Smooth muscle cell (in vitro differentiated cells): ENCODE measurements at regions not wholly inside any gene's neighbourhood (a gene's known extent, or its start where the extent isn't known, plus 50 kb on each side); places are given as distances from the start of the nearest gene placed in this dataset.

Source experiments
- DNase-seq: peaks from one replicate; lab custom pipeline; 2025; ENCODE audit not compliant: unreplicated experiment; lab: John Stamatoyannopoulos, UW
- H2AFZ ChIP-seq: fragments of 200-600 bp; sonication (generic); 2 replicates; pipeline ENCODE4 v1.6.0; 2016; ENCODE audit warnings: antibody characterized with exemption, low read depth, mild to moderate bottlenecking
- H3F3A ChIP-seq: fragments of 200-600 bp; sonication (generic); 2 replicates; pipeline ENCODE4 v1.6.0; 2017; ENCODE audit warnings: antibody characterized with exemption, low read depth
- H3K27ac ChIP-seq: fragments of 200-600 bp; sonication (generic); 2 replicates; pipeline ENCODE4 v1.5.1; 2016; ENCODE audit warnings: low read depth, mild to moderate bottlenecking
- H3K27me3 ChIP-seq: fragments of 200-600 bp; sonication (generic); 2 replicates; pipeline ENCODE4 v1.6.1; 2016; ENCODE audit warnings: low read depth, mild to moderate bottlenecking
- H3K36me3 ChIP-seq: fragments of 200-600 bp; sonication (generic); 2 replicates; pipeline ENCODE4 v1.5.1; 2016; ENCODE audit warnings: low read depth
- H3K4me1 ChIP-seq: fragments of 200-600 bp; sonication (generic); 2 replicates; pipeline ENCODE4 v1.5.1; 2016; ENCODE audit warnings: low read depth
- H3K4me2 ChIP-seq: fragments of 200-600 bp; sonication (generic); 2 replicates; pipeline ENCODE4 v1.6.0; 2016; ENCODE audit warnings: mild to moderate bottlenecking
- H3K4me3 ChIP-seq: fragments of 200-600 bp; sonication (generic); 2 replicates; pipeline ENCODE4 v1.5.1; 2016; ENCODE audit warnings: mild to moderate bottlenecking
- H3K79me2 ChIP-seq: fragments of 200-600 bp; sonication (generic); 2 replicates; pipeline ENCODE4 v1.6.0; 2016; ENCODE audit warnings: low read depth, mild to moderate bottlenecking
- H3K9ac ChIP-seq: fragments of 200-600 bp; sonication (generic); 2 replicates; pipeline ENCODE4 v1.6.0; 2016; ENCODE audit warnings: low read depth
- H3K9me3 ChIP-seq: fragments of 200-600 bp; sonication (generic); replicated peaks from 2 replicates; pipeline ENCODE4 v1.5.1; 2016; ENCODE audit warnings: low read depth
- H4K20me1 ChIP-seq: fragments of 200-600 bp; sonication (generic); 2 replicates; pipeline ENCODE4 v1.6.0; 2016; ENCODE audit warnings: low read depth
- WGBS: methylation state at CpG from one replicate; pipeline ENCODE4 v1.1.7; 2016; ENCODE audit warnings: low lambda C conversion rate; 5-methylcytosine and 5-hydroxymethylcytosine counted together
- TF ChIP-seq, protein P1 (sequence below): fragments of 200-600 bp; sonication (generic); IDR thresholded peaks from 2 replicates; pipeline ENCODE4 v1.5.1; 2017; ENCODE audit warnings: borderline replicate concordance, mild to moderate bottlenecking, antibody characterized with exemption; ENCODE audit not compliant: insufficient read depth, poor library complexity, severe bottlenecking

DNA sequence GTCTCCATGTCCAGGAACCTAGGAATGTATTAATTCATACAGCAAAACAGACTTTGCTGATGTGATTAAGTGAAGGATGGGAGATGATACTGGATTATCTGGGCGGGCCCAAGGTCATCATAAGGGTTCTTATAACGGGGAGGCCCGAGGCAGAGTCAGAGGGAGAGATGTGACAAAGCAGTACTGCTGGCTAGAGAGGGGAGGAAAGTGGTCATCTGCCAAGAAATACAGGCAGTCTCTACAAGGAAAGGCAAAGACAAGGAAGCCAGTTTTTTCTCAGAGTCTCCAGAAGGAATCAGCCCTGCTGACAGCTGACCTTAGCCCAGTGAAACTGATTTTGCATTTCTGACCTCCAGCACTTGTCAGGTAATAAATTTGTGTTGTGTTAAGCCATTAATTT is 66.2 kb upstream of the CORO2B start:
- 95% methylated on average over 3 of the region's 3 CpGs for WGBS
- no peaks in the 10 kb centered on the region for H3F3A ChIP-seq
- no peak overlapping the region for H2AFZ ChIP-seq
- H4K20me1 ChIP-seq = no peaks in the 10 kb centered on the region
- H3K27me3 ChIP-seq = no peaks in the 10 kb centered on the region
- no peaks in the 10 kb centered on the region for H3K9me3 ChIP-seq
- DNase-seq = no peak
- H3K36me3 ChIP-seq = no peaks in the 10 kb centered on the region
- H3K27ac ChIP-seq = no peak overlapping the region
- no peaks in the 10 kb centered on the region for H3K79me2 ChIP-seq
- TF ChIP-seq, protein P1, sequence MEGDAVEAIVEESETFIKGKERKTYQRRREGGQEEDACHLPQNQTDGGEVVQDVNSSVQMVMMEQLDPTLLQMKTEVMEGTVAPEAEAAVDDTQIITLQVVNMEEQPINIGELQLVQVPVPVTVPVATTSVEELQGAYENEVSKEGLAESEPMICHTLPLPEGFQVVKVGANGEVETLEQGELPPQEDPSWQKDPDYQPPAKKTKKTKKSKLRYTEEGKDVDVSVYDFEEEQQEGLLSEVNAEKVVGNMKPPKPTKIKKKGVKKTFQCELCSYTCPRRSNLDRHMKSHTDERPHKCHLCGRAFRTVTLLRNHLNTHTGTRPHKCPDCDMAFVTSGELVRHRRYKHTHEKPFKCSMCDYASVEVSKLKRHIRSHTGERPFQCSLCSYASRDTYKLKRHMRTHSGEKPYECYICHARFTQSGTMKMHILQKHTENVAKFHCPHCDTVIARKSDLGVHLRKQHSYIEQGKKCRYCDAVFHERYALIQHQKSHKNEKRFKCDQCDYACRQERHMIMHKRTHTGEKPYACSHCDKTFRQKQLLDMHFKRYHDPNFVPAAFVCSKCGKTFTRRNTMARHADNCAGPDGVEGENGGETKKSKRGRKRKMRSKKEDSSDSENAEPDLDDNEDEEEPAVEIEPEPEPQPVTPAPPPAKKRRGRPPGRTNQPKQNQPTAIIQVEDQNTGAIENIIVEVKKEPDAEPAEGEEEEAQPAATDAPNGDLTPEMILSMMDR = no peak
- H3K4me2 ChIP-seq = no peak overlapping the region
- H3K9ac ChIP-seq = no peak overlapping the region
- no peak overlapping the region for H3K4me3 ChIP-seq
- H3K4me1 ChIP-seq = peaks cover 8% of the 10 kb centered on the region

DNA sequence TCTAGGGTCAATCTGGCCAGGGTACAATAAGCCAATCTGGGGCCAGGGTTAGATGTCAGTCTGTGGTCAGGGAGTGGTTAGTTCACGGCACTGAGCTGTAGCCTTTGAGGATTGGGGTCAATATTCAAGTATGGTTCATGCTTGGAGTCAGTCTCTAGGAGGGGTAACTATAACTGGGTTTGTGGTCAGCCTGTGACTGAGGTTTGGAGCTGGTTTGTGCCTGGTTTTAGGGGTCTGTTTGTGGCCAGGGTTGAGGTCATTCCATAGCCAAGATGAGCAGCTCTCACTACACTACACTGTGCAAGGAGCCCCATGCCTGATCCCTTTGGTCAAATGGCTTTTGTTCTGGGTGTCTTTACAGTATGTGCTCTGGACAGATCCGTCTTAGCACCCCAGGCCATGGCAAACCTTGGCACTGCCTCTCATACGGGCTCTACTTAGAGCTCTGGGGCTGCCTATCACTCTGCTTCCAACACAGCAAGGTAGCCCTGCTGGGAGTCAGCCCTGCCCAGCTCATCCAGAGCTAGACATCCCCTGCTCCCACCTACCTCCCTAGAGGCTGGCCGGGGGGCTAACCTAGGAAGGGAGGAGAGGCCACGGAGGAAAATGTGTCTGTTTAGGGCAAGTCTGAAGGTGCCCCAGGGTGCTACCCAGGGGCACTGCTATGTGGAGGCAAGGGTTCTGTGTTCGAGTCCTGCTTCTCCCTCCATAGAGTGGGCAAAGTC is 63.3 kb upstream of the CORO2B start:
- Histone ChIP-seq H2AFZ (no peak overlapping the region), H3K4me1 (peaks cover 14% of the 10 kb centered on the region), H3K9me3 (no peaks in the 10 kb centered on the region), H3K27ac (no peak overlapping the region), H3K36me3 (no peaks in the 10 kb centered on the region), H3K4me2 (no peak overlapping the region), H3K79me2 (no peaks in the 10 kb centered on the region), H3F3A (peaks cover 3% of the 10 kb centered on the region), H4K20me1 (no peaks in the 10 kb centered on the region), H3K4me3 (no peak overlapping the region), H3K27me3 (no peaks in the 10 kb centered on the region), H3K9ac (no peak overlapping the region)
- DNase-seq = no peak
- WGBS = 95% methylated on average over 6 of the region's 6 CpGs
- TF ChIP-seq, protein P1 = no peak

DNA sequence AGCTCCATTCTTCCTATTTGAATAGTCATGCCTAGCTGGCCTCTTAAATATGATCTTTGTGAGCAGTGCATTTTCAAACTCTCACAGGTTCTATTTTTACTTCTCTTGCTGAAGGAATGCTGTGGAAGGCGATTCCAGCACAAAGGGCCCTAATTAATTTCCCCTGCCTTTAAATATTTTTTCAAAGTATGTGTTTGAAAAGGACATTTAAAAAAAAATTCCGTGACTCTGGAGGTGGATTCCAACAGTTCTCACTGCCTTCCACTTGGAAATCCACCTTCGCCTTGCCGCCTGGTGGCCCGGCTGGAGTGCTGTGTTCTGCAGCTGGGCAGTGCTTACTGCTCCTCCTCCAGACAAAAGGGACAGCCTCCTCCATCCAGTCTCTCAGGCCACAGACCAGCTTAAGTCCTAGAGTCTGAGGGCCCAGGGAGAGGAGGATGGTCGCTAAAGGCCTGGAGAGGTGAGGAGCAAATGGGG is 61.5 kb upstream of the CORO2B start:
- H3K36me3 ChIP-seq = no peaks in the 10 kb centered on the region
- H3K79me2 ChIP-seq = no peaks in the 10 kb centered on the region
- no peak overlapping the region for H3K9ac ChIP-seq
- H3K27ac ChIP-seq = peak overlapping the region; percentile 37
- H3K4me2 ChIP-seq = peak overlapping the region; percentile 37
- peaks cover 14% of the 10 kb centered on the region for H3K4me1 ChIP-seq
- TF ChIP-seq, protein P1 = no peak
- H3F3A ChIP-seq = peaks cover 3% of the 10 kb centered on the region
- WGBS = 58% methylated on average over 6 of the region's 6 CpGs
- peak overlapping the region; percentile 73 for H2AFZ ChIP-seq
- H4K20me1 ChIP-seq = no peaks in the 10 kb centered on the region
- no peak overlapping the region for H3K4me3 ChIP-seq
- no peak for DNase-seq
- no peaks in the 10 kb centered on the region for H3K9me3 ChIP-seq
- no peaks in the 10 kb centered on the region for H3K27me3 ChIP-seq

DNA sequence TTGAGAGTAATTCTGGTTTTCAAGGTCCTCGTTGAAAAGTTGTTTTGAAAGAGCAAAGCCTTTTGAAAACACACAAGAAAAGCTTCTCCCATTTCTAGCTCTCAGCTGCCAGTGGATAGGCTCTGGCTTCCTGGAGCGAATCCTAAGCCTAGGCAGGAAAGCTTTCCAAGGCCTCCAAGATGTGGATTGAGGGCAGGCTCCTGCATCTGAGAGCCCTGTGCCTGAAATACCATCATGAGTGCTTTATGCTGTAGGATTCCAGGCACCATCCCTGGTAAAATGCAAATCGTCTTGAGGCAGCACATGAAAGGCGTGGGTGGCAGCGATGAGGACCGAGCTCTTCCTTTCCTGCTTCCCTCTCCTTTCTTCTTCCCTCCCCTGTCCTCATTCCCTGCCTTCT is 60.7 kb upstream of the CORO2B start:
- peaks cover 14% of the 10 kb centered on the region for H3K4me1 ChIP-seq
- DNase-seq = no peak
- peak overlapping the region; percentile 73 for H2AFZ ChIP-seq
- no peak overlapping the region for H3K9ac ChIP-seq
- peaks cover 3% of the 10 kb centered on the region for H3F3A ChIP-seq
- H4K20me1 ChIP-seq = no peaks in the 10 kb centered on the region
- peak overlapping the region; percentile 37 for H3K27ac ChIP-seq
- H3K79me2 ChIP-seq = no peaks in the 10 kb centered on the region
- TF ChIP-seq, protein P1 = no peak
- H3K4me2 ChIP-seq = peak overlapping the region; percentile 16
- WGBS = 40% methylated on average over 6 of the region's 6 CpGs
- H3K27me3 ChIP-seq = no peaks in the 10 kb centered on the region
- no peaks in the 10 kb centered on the region for H3K9me3 ChIP-seq
- no peaks in the 10 kb centered on the region for H3K36me3 ChIP-seq
- no peak overlapping the region for H3K4me3 ChIP-seq
